ENCODE measurements at regions not wholly inside any gene's neighbourhood (a gene's known extent, or its start where the extent isn't known, plus 50 kb on each side); places are given as distances from the start of the nearest gene placed in this dataset.
A peak's percentile ranks its signal among the peaks of the same experiment; 100 is the strongest.
"Not testable (repeated sequence)": the region's sequence is repeated elsewhere in the genome, so short reads cannot be mapped to it uniquely, and the experiment has no call there.

GRCh38 chr3:139107424-139108252, 62.9 kb upstream of the PRR23C start:
- TF ChIP-seq POLR2A (IDR thresholded peaks at IDR 0.05) (no peak), CTCF (IDR thresholded peaks at IDR 0.05) (no peak), POLR2AphosphoS5 (IDR thresholded peaks at IDR 0.05) (no peak)
- Histone ChIP-seq H3K27me3 (no peaks in the 10 kb centered on the region), H3K4me1 (no peaks in the 10 kb centered on the region), H3K9me3 (no peaks in the 10 kb centered on the region), H3K4me3 (no peak overlapping the region), H3K36me3 (no peaks in the 10 kb centered on the region), H3K27ac (no peak overlapping the region)
- intact Hi-C loops (cut with DNase I; ENCODE audit: low total_unique reads), result no loop called here
- no peak for DNase-seq (ENCODE audit: low spot score in 2 of 2)

DNA sequence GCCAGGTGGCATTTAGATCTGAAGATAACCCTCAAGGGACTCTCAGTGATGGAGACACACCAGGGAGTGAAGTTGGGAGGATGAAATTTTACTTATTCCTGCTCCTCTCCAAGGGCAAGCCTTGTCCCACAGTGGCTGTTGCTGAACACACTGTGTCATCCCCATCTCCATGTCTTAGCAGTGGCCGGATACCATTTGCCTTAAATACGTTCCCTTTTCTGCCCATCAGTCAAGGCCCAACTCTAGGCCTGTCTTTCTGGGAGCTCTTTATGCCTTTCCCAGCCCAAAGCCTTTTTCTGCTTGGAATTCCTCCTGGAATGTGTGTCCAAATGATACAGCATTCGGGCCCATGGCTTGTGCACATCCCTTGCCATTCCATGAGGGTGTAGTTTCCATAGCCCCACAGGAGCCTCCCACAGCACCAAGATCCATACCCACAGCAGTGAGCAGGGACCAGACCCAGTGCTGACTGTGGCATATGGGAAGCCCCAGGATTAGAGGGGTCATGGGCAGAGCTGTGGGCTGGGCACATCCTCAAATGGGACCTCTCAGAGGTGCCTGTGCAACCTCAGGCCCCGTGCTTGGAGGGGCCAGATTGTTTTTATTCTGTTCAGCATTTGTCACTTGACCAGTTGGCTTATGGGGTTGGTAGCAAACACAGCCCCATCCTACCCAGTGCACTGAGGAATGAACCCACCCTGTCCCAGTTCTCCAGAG, 63.7 kb upstream of the PRR23C start:
- H3K4me3 ChIP-seq, result no peak overlapping the region
- no peaks in the 10 kb centered on the region for H3K27me3 ChIP-seq
- H3K27ac ChIP-seq, result no peak overlapping the region
- no peaks in the 10 kb centered on the region for H3K36me3 ChIP-seq
- no peaks in the 10 kb centered on the region for H3K9me3 ChIP-seq
- TF ChIP-seq POLR2A (IDR thresholded peaks at IDR 0.05), result no peak
- TF ChIP-seq POLR2AphosphoS5 (IDR thresholded peaks at IDR 0.05), result no peak
- TF ChIP-seq CTCF (IDR thresholded peaks at IDR 0.05), result no peak
- intact Hi-C loops (cut with DNase I; ENCODE audit: low total_unique reads), result no loop called here
- DNase-seq (ENCODE audit: low spot score in 2 of 2), result no peak
- H3K4me1 ChIP-seq, result no peaks in the 10 kb centered on the region

- intact Hi-C loops (cut with DNase I; ENCODE audit: low total_unique reads), result no loop called here
- no peaks in the 10 kb centered on the region for H3K27me3 ChIP-seq
- no peak overlapping the region for H3K27ac ChIP-seq
- no peaks in the 10 kb centered on the region for H3K4me1 ChIP-seq
- H3K9me3 ChIP-seq, result no peaks in the 10 kb centered on the region
- TF ChIP-seq CTCF (IDR thresholded peaks at IDR 0.05), result no peak
- no peak for TF ChIP-seq POLR2A (IDR thresholded peaks at IDR 0.05)
- TF ChIP-seq POLR2AphosphoS5 (IDR thresholded peaks at IDR 0.05), result no peak
- no peak for DNase-seq (ENCODE audit: low spot score in 2 of 2)
- no peak overlapping the region for H3K4me3 ChIP-seq
- H3K36me3 ChIP-seq, result no peaks in the 10 kb centered on the region
Observed at GRCh38 chr3:139109271-139109670, 64.6 kb upstream of the PRR23C start.

DNA sequence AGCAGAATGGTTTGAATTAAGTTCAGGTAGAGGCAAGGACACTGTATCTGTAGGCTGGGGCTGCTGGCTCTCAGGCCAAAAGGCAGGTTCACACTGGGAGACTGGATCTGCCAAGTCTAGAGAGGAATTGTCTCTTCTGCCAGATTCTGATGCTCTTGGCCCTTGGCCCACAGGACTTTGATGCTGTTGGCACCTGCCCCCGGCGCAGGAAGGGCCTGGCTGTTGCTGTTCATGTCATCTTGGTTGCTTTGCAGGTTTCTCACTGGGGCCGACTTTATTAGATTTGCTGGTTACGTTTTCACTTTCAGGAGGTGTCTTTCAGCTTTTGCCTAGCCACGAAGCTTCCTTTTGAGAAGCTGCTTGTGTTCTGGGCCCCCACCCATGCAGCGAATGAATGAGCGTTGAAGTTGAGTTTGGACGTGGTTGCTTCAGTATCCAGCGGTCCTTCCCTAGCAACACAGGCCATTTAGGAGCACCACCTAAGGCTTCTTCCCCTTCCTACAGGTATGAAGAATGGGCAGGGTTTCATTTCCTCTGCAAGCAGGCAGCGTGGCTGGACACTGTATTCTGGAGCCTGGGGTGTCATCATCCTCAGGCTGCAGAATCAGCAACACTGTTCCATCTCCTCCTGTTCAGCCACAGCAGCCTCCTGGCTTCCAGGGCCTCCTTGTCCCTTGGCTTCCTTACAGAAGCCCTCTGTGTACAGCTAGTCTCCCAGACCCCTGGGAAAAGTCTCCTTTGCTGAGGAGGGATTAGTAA, 65.6 kb upstream of the PRR23C start:
- no peaks in the 10 kb centered on the region for H3K27me3 ChIP-seq
- no peaks in the 10 kb centered on the region for H3K36me3 ChIP-seq
- H3K4me3 ChIP-seq, result peak overlapping the region in 2 of 3 donors; percentile 15 to 33
- no peak for TF ChIP-seq POLR2A (IDR thresholded peaks at IDR 0.05)
- no peak for TF ChIP-seq POLR2AphosphoS5 (IDR thresholded peaks at IDR 0.05)
- no peak for TF ChIP-seq CTCF (IDR thresholded peaks at IDR 0.05)
- H3K27ac ChIP-seq, result no peak overlapping the region
- H3K4me1 ChIP-seq, result no peaks in the 10 kb centered on the region
- no peaks in the 10 kb centered on the region for H3K9me3 ChIP-seq
- intact Hi-C loops (cut with DNase I; ENCODE audit: low total_unique reads), result no loop called here
- DNase-seq (ENCODE audit: low spot score in 2 of 2), result peak in 1 of 2 donors; percentile 39

DNA sequence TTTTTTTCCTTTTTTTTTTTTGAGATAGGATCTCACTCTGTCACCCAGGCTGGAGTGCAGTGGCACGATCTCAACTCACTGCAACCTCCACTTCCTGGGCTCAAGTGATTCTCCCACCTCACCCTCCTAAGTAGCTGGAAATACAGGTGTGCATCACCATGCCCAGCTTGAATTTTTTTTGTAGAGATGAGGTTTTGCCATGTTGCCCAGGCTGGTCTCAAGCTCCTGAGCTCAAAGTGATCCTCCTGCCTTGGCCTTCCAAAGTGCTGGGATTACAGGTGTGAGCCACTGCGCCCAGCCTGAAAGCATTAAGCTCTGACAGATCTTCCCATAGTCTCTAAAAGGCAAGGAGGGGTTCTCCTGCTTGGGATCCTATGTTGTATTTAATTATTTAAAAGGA, 66.2 kb upstream of the PRR23C start:
- DNase-seq (ENCODE audit: low spot score in 2 of 2); H3K27me3 ChIP-seq; H3K4me3 ChIP-seq; H3K4me1 ChIP-seq; H3K9me3 ChIP-seq; intact Hi-C loops (cut with DNase I; ENCODE audit: low total_unique reads); H3K27ac ChIP-seq; H3K36me3 ChIP-seq: not testable (repeated sequence)
